ENCODE measurements at regions not wholly inside any gene's neighbourhood (a gene's known extent, or its start where the extent isn't known, plus 50 kb on each side); places are given as distances from the start of the nearest gene placed in this dataset.
"Not testable (repeated sequence)": the region's sequence is repeated elsewhere in the genome, so short reads cannot be mapped to it uniquely, and the experiment has no call there.

DNA sequence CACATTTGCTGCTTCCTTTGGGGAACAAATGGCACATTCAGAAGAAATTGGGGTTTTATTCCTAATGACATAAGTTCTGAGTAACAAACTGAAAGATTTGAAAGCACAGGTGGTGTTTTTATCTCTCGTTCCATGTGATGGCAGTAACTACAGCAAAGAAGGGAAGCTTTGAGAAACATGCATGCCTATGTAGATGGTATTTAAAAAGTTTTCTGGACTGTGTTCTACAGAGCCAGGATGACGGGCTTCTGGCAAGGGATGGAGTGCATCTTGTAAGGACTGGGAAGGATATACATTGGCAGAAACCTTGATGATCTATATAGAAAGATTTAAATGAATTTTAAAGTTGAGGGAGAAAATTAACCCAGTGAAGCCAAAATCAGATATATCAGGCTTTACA is 362.2 kb upstream of the ROPN1 start:
- H3K27me3 Mint-ChIP-seq: peaks cover 8 to 21% of the 10 kb centered on the region in 2 donors
- no peaks in the 10 kb centered on the region for H3K36me3 Mint-ChIP-seq (ENCODE audit: insufficient read depth)
- H3K4me1 Mint-ChIP-seq (ENCODE audit: low read depth in 2 of 2): no peaks in the 10 kb centered on the region
- H3K4me3 Mint-ChIP-seq: no peak overlapping the region
- DNase-seq: no peak
- H3K9me3 Mint-ChIP-seq: peaks cover 1 to 11% of the 10 kb centered on the region in 2 donors
- no peak for ATAC-seq (replicated peaks)
- H3K27ac Mint-ChIP-seq: no peak overlapping the region

DNA sequence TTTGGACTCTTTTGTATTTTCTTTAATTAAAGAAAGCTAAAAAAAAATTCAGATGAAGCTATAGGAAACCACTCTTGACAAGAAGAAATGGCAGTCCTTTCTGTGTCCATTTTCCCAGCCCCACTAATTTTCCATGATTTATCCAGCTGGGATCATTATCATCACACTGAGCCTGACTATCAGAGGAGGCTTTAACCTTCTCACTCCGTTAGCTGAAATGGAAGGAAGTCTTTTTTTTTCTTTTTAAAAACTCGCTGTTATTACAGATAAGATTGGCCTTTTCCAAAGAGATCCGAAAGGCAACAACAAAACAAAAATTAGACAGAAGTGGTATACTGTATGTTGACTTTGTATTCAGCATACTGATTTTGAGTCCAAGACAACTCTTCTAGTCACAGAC is 366.2 kb upstream of the ROPN1 start:
- ATAC-seq (replicated peaks) (no peak), DNase-seq (no peak)
- H3K4me3 Mint-ChIP-seq: no peak overlapping the region
- no peaks in the 10 kb centered on the region for H3K4me1 Mint-ChIP-seq (ENCODE audit: low read depth in 2 of 2)
- H3K27me3 Mint-ChIP-seq: peaks cover 14 to 27% of the 10 kb centered on the region in 2 donors
- peaks cover 1 to 11% of the 10 kb centered on the region in 2 donors for H3K9me3 Mint-ChIP-seq
- no peak overlapping the region for H3K27ac Mint-ChIP-seq
- H3K36me3 Mint-ChIP-seq (ENCODE audit: insufficient read depth): no peaks in the 10 kb centered on the region

GRCh38 chr3:124360155-124360554 is 368.2 kb upstream of the ROPN1 start:
- Mint-ChIP-seq H3K4me1 (ENCODE audit: low read depth in 2 of 2) (no peaks in the 10 kb centered on the region), H3K4me3 (no peak overlapping the region), H3K27ac (no peak overlapping the region), H3K36me3 (ENCODE audit: insufficient read depth) (no peaks in the 10 kb centered on the region), H3K9me3 (peaks cover 1 to 11% of the 10 kb centered on the region in 2 donors), H3K27me3 (peaks cover 14 to 27% of the 10 kb centered on the region in 2 donors)
- ATAC-seq (replicated peaks) (no peak), DNase-seq (no peak)

- no peak overlapping the region for H3K27ac Mint-ChIP-seq
- no peak for DNase-seq
- ATAC-seq (replicated peaks): no peak
- no peak overlapping the region for H3K4me3 Mint-ChIP-seq
- H3K27me3 Mint-ChIP-seq: peaks cover 14 to 27% of the 10 kb centered on the region in 2 donors
- H3K4me1 Mint-ChIP-seq (ENCODE audit: low read depth in 2 of 2): no peaks in the 10 kb centered on the region
- peaks cover 1 to 11% of the 10 kb centered on the region in 2 donors for H3K9me3 Mint-ChIP-seq
- no peaks in the 10 kb centered on the region for H3K36me3 Mint-ChIP-seq (ENCODE audit: insufficient read depth)
These were observed 368.6 kb upstream of the ROPN1 start for GRCh38 chr3:124360563-124360962.

GRCh38 chr3:124361566-124361965 is 368.7 kb upstream of the UMPS start:
- DNase-seq (no peak), ATAC-seq (replicated peaks) (no peak)
- peaks cover 1 to 11% of the 10 kb centered on the region in 2 donors for H3K9me3 Mint-ChIP-seq
- peaks cover 14 to 27% of the 10 kb centered on the region in 2 donors for H3K27me3 Mint-ChIP-seq
- no peaks in the 10 kb centered on the region for H3K36me3 Mint-ChIP-seq (ENCODE audit: insufficient read depth)
- no peaks in the 10 kb centered on the region for H3K4me1 Mint-ChIP-seq (ENCODE audit: low read depth in 2 of 2)
- no peak overlapping the region for H3K27ac Mint-ChIP-seq
- H3K4me3 Mint-ChIP-seq: no peak overlapping the region

GRCh38 chr3:124362455-124362854 is 367.8 kb upstream of the UMPS start:
- Mint-ChIP-seq H3K36me3 (ENCODE audit: insufficient read depth) (no peaks in the 10 kb centered on the region), H3K27ac (no peak overlapping the region), H3K27me3 (peaks cover 14 to 18% of the 10 kb centered on the region in 2 donors), H3K4me3 (no peak overlapping the region), H3K9me3 (peaks cover 0 to 2% of the 10 kb centered on the region in 2 donors), H3K4me1 (ENCODE audit: low read depth in 2 of 2) (no peaks in the 10 kb centered on the region)
- ATAC-seq (replicated peaks): no peak
- no peak for DNase-seq

- DNase-seq: no peak
- H3K36me3 Mint-ChIP-seq (ENCODE audit: insufficient read depth): no peaks in the 10 kb centered on the region
- no peaks in the 10 kb centered on the region for H3K4me1 Mint-ChIP-seq (ENCODE audit: low read depth in 2 of 2)
- H3K9me3 Mint-ChIP-seq: no peaks in the 10 kb centered on the region
- no peak overlapping the region for H3K27ac Mint-ChIP-seq
- H3K4me3 Mint-ChIP-seq: no peak overlapping the region
- ATAC-seq (replicated peaks): no peak
- H3K27me3 Mint-ChIP-seq: peaks cover 14 to 15% of the 10 kb centered on the region in 2 donors
These were observed 366.8 kb upstream of the UMPS start for GRCh38 chr3:124363476-124363875.

GRCh38 chr3:124364317-124365020 is 365.8 kb upstream of the UMPS start:
- ATAC-seq (replicated peaks) (no peak), DNase-seq (no peak)
- Mint-ChIP-seq H3K9me3 (no peaks in the 10 kb centered on the region), H3K27me3 (peaks cover 9% of the 10 kb centered on the region in 2 donors), H3K36me3 (ENCODE audit: insufficient read depth) (no peaks in the 10 kb centered on the region), H3K4me1 (ENCODE audit: low read depth in 2 of 2) (no peaks in the 10 kb centered on the region), H3K27ac (no peak overlapping the region), H3K4me3 (no peak overlapping the region)

- H3K27ac Mint-ChIP-seq; ATAC-seq (replicated peaks); H3K27me3 Mint-ChIP-seq; H3K9me3 Mint-ChIP-seq; H3K4me3 Mint-ChIP-seq; DNase-seq; H3K36me3 Mint-ChIP-seq (ENCODE audit: insufficient read depth); H3K4me1 Mint-ChIP-seq (ENCODE audit: low read depth in 2 of 2): not testable (repeated sequence)
These were observed 363.6 kb upstream of the UMPS start for GRCh38 chr3:124366655-124367054.

- Mint-ChIP-seq H3K4me1 (ENCODE audit: low read depth in 2 of 2) (no peaks in the 10 kb centered on the region), H3K4me3 (no peak overlapping the region), H3K9me3 (no peaks in the 10 kb centered on the region), H3K27ac (no peak overlapping the region), H3K36me3 (ENCODE audit: insufficient read depth) (no peaks in the 10 kb centered on the region), H3K27me3 (peaks cover 15 to 23% of the 10 kb centered on the region in 2 donors)
- no peak for ATAC-seq (replicated peaks)
- DNase-seq: no peak
These were observed 357.5 kb upstream of the UMPS start for GRCh38 chr3:124372775-124373174.

GRCh38 chr3:124373524-124373923 is 356.7 kb upstream of the UMPS start:
- Mint-ChIP-seq H3K9me3 (no peaks in the 10 kb centered on the region), H3K4me3 (no peak overlapping the region), H3K27me3 (peaks cover 15 to 23% of the 10 kb centered on the region in 2 donors), H3K27ac (no peak overlapping the region), H3K36me3 (ENCODE audit: insufficient read depth) (no peaks in the 10 kb centered on the region), H3K4me1 (ENCODE audit: low read depth in 2 of 2) (no peaks in the 10 kb centered on the region)
- DNase-seq: no peak
- no peak for ATAC-seq (replicated peaks)

- peaks cover 15 to 23% of the 10 kb centered on the region in 2 donors for H3K27me3 Mint-ChIP-seq
These were observed 355.7 kb upstream of the UMPS start for GRCh38 chr3:124374583-124374982.

DNA sequence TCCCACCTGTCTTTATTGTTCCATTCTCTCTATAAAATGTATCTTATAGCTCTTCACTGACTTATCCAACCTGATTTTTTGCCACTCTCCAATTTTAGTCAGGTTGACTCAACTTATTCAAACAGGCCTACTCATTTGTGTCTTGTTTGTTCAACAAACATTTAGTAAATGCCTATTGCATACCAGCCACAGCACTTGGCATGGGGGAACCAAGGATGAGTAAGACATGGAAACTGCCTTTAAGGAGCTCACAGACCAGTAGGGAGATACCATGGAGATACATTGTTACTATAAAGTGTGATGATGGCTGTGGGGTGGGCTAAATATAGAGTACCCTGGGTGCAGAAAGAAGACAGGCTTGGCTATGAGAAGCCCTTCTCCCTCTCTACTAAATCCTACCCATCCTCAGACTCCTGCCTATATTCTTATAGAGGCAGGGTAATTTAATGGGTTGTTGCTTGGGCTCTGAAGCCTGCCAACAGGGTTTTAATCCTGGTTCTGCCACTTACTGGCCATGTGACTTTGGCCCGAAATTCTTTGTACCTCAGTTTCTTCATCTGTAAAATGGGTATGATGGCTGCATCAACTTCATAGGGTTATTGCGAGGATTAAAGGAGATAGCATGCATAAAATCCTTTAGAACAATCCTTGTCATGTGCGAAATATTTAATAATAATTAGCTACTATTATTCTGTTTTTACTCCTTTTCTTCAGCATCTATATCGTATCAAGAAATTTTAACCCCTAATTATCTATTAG is 348.5 kb upstream of the UMPS start:
- H3K27ac Mint-ChIP-seq: no peak overlapping the region
- H3K27me3 Mint-ChIP-seq: peaks cover 16 to 33% of the 10 kb centered on the region in 2 donors
- no peaks in the 10 kb centered on the region for H3K36me3 Mint-ChIP-seq (ENCODE audit: insufficient read depth)
- no peaks in the 10 kb centered on the region for H3K4me1 Mint-ChIP-seq (ENCODE audit: low read depth in 2 of 2)
- no peak overlapping the region for H3K4me3 Mint-ChIP-seq
- no peaks in the 10 kb centered on the region for H3K9me3 Mint-ChIP-seq
- DNase-seq: no peak
- no peak for ATAC-seq (replicated peaks)

More at GRCh38 chr3:124374583-124374982, 355.7 kb upstream of the UMPS start:
- no peaks in the 10 kb centered on the region for H3K9me3 Mint-ChIP-seq
- no peak overlapping the region for H3K27ac Mint-ChIP-seq
- H3K4me3 Mint-ChIP-seq: no peak overlapping the region
- DNase-seq: no peak
- no peaks in the 10 kb centered on the region for H3K4me1 Mint-ChIP-seq (ENCODE audit: low read depth in 2 of 2)
- no peak for ATAC-seq (replicated peaks)
- no peaks in the 10 kb centered on the region for H3K36me3 Mint-ChIP-seq (ENCODE audit: insufficient read depth)

DNA sequence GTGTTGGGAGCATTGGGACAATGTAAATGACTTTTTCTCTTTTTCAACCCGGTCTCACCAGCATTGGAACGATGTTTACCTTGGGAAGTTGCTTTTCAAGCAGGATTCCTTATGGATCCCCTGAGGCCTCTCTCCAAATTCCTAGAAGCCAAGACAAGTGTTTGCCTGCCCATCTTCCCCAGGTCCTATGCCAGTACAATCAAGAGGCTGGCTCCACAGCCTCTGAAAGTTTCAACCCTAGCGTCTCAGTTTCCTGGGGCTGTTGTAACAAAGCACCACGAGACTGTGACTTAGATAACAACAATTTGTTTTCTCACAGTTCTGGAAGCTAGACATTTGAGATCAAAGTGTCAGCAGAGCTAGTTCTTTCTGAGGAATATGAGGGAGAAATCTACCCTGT is 347.2 kb upstream of the UMPS start:
- Mint-ChIP-seq H3K9me3 (no peaks in the 10 kb centered on the region), H3K4me3 (no peak overlapping the region), H3K27ac (no peak overlapping the region), H3K27me3 (peaks cover 16 to 36% of the 10 kb centered on the region in 2 donors), H3K36me3 (ENCODE audit: insufficient read depth) (no peaks in the 10 kb centered on the region), H3K4me1 (ENCODE audit: low read depth in 2 of 2) (no peaks in the 10 kb centered on the region)
- DNase-seq (no peak), ATAC-seq (replicated peaks) (no peak)
